Gastrocnemius medialis (tissue), 4 donors: ENCODE measurements at regions not wholly inside any gene's neighbourhood (a gene's known extent, or its start where the extent isn't known, plus 50 kb on each side); places are given as distances from the start of the nearest gene placed in this dataset.
"Not testable (repeated sequence)": the region's sequence is repeated elsewhere in the genome, so short reads cannot be mapped to it uniquely, and the experiment has no call there.

ENCODE experiments used
- ATAC-seq, 2 donors: fragments of 150-250 bp; one replicate each; pipeline ENCODE4 v1.9.1; 2016
- DNase-seq, 2 donors: peaks; one replicate each; pipeline ENCODE4 v3.0.0-alpha.2; 2019
- H3K27ac ChIP-seq, 4 donors: fragments of 200-600 bp; sonication (generic); 1 replicate in 1 of 4; 2 replicates in 3 of 4; pipeline ENCODE4 v1.5.1; 2016 to 2018; ENCODE audit warnings: mild to moderate bottlenecking in 2 of 4, moderate library complexity in 1 of 4
- H3K27me3 ChIP-seq, 3 donors: fragments of 200-600 bp; sonication (generic) in 2 of 3; 1 replicate in 1 of 3; 2 replicates in 2 of 3; pipeline versions ENCODE4 v1.5.1 to v1.6.0; 2016 to 2019; ENCODE audit warnings: mild to moderate bottlenecking in 1 of 3, moderate library complexity in 1 of 3
- H3K36me3 ChIP-seq, 2 donors: fragments of 200-600 bp; sonication (generic) in 1 of 2; one replicate each; pipeline ENCODE4 v1.5.1; 2017 to 2018
- H3K4me1 ChIP-seq, 2 donors: fragments of 200-600 bp; sonication (generic) in 1 of 2; one replicate each; pipeline ENCODE4 v1.5.1; 2016 to 2017; ENCODE audit warnings: mild to moderate bottlenecking in 2 of 2
- H3K4me3 ChIP-seq, 4 donors: fragments of 200-600 bp; sonication (generic) in 3 of 4; 1 replicate in 1 of 4; 2 replicates in 3 of 4; pipeline ENCODE4 v1.5.1; 2016 to 2019; ENCODE audit warnings: mild to moderate bottlenecking in 2 of 4
- H3K9me3 ChIP-seq, 3 donors: fragments of 200-600 bp; sonication (generic) in 2 of 3; 1 replicate in 1 of 3; 2 replicates in 2 of 3; pipeline ENCODE4 v1.5.1; 2016 to 2019
- POLR2A ChIP-seq, 2 donors: fragments of 450-650 bp; IDR thresholded peaks; one replicate each; pipeline ENCODE4 v1.6.1; 2017; ENCODE audit warnings: antibody characterized with exemption in 2 of 2, mild to moderate bottlenecking in 2 of 2, moderate library complexity in 2 of 2
- in situ Hi-C, 4 donors: fragments of 200-750 bp; cut with MboI; loops; one replicate each; pipeline versions ENCODE4 v1.15.0 to v1.8.0; 2017; ENCODE audit warnings: low sequenced_read_pairs in 4 of 4
- intact Hi-C: fragments of 100-400 bp; cut with DNase I; formaldehyde crosslinking; loops from one replicate; pipeline ENCODE4 v1.15.1; 2023; ENCODE audit warnings: low total_unique reads
- TF ChIP-seq, protein P1 (sequence below), 5 experiments: fragments of 450-650 bp in 3 of 5; fragments of 200-600 bp in 2 of 5; sonication (generic) in 2 of 5; IDR thresholded peaks in 4 of 5; conservative IDR thresholded peaks in 1 of 5; 1 replicate in 4 of 5; 2 replicates in 1 of 5; pipeline ENCODE4 v1.5.1; 2016 to 2019; ENCODE audit warnings: antibody characterized with exemption in 5 of 5, mild to moderate bottlenecking in 3 of 5, moderate library complexity in 3 of 5

DNA sequence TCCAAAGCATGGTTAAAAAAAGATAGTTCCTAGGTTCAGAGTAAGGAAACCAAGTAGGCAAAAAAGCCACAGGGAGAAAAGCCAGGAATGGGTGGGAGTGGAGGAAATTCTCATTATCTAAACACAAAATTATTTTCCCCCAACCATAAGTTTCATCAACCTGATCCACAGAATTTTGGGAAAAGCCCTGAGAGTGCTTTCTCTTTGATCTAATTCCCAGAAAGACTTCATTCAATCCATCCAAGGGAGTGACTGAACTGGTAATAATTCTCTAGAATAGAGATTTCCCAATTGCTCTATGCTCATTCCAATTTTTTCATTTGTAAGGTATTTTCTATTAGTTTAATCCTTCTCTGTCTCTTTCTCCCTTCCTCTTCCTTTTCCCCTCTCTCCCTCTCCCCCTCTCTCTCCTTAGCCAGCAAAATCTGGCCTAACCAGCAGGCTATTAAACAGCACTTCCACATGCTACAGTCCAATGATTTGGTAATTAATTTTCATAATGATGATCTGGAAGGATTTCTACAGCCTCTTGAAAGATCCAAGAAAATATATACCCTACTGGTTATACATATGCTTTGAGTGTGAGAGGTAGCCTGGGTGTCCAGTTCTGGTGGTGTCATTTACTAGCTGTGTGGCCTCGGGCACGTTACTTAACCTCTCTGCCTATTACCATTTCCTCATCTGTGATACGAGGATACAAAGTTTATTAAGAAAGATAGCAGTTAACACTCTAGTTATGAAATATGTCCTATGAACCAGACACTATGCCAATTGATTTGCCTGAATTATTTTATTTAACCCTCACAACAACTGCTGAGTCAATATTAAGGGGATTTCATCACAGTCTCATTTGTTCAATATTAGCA lies 251.5 kb upstream of the RASGEF1B start:
- intact Hi-C loops (loop anchor here (5.0 kb wide), 1 partner anchor 251 kb away; the partner anchor contains the start of gene RASGEF1B), in situ Hi-C loops (no loop called here)
- no peaks in the 10 kb centered on the region for H3K36me3 ChIP-seq
- H3K4me3 ChIP-seq: no peak overlapping the region
- H3K27ac ChIP-seq: peak overlapping the region in 1 of 4 donors; percentile 23
- no peaks in the 10 kb centered on the region for H3K9me3 ChIP-seq
- H3K27me3 ChIP-seq: no peaks in the 10 kb centered on the region
- DNase-seq (no peak), ATAC-seq (no peak)
- TF ChIP-seq, protein P1, sequence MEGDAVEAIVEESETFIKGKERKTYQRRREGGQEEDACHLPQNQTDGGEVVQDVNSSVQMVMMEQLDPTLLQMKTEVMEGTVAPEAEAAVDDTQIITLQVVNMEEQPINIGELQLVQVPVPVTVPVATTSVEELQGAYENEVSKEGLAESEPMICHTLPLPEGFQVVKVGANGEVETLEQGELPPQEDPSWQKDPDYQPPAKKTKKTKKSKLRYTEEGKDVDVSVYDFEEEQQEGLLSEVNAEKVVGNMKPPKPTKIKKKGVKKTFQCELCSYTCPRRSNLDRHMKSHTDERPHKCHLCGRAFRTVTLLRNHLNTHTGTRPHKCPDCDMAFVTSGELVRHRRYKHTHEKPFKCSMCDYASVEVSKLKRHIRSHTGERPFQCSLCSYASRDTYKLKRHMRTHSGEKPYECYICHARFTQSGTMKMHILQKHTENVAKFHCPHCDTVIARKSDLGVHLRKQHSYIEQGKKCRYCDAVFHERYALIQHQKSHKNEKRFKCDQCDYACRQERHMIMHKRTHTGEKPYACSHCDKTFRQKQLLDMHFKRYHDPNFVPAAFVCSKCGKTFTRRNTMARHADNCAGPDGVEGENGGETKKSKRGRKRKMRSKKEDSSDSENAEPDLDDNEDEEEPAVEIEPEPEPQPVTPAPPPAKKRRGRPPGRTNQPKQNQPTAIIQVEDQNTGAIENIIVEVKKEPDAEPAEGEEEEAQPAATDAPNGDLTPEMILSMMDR (IDR thresholded peaks at IDR 0.05 in 4 of 5, conservative IDR thresholded peaks at IDR 0.05 in 1 of 5): no peak
- TF ChIP-seq POLR2A (IDR thresholded peaks at IDR 0.05): no peak
- H3K4me1 ChIP-seq: peaks cover 0 to 13% of the 10 kb centered on the region in 2 donors

DNA sequence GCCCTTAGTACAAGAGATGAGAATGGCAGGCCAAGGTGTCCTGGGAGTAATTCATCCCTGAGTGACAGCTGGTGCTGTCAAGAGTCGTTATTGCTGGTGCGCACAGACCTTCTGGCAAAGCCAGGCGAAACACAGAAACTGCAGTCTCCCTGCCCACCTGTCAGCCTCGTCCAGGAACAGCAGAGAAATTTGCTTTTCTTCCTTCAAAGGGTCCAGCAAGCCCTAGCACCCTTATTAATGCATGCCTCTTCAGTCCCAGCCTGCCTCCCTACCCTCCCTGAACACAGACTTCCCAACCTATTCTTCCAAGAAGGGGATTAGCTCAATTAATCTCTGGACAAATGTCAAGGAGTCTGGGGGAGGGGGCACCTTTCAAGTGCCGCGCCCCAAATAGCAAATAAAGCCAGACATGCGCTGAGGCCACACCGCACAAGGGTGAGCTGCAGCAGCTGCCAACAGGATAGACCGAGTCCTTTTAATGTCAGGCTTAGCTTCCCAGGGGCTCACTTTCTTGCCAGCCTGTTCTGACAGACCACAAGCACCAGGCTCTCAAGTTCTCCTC lies 250.7 kb upstream of the RASGEF1B start:
- Histone ChIP-seq H3K4me1 (peaks cover 0 to 13% of the 10 kb centered on the region in 2 donors), H3K27me3 (no peaks in the 10 kb centered on the region), H3K27ac (no peak overlapping the region), H3K9me3 (no peaks in the 10 kb centered on the region), H3K4me3 (no peak overlapping the region), H3K36me3 (no peaks in the 10 kb centered on the region)
- no peak for TF ChIP-seq POLR2A (IDR thresholded peaks at IDR 0.05)
- TF ChIP-seq, protein P1 (IDR thresholded peaks at IDR 0.05 in 4 of 5, conservative IDR thresholded peaks at IDR 0.05 in 1 of 5): no peak
- no peak for DNase-seq
- intact Hi-C loops: loop anchor here (5.0 kb wide), 1 partner anchor 250 kb away; the partner anchor contains the start of gene RASGEF1B
- in situ Hi-C loops: no loop called here
- ATAC-seq: peak in 1 of 2 donors; percentile 52

DNA sequence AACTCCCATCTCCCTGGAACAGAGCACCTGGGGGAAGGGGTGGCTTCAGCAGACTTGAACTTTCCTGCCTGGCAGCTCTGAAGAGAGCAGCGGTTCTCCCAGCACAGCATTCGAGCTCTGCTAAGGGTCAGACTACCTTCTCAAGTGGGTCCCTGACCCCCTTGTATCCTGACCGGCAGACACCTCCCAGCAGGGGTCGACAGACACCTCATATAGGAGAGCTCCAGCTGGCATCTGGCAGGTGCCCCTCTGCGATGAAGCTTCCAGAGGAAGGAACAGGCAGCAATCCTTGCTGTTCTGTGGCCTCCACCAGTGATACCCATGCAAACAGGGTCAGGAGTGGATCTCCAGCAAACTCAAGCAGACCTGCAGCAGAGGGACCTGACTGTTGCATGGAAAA lies 244.1 kb upstream of the RASGEF1B start:
- no peaks in the 10 kb centered on the region for H3K27me3 ChIP-seq
- H3K4me1 ChIP-seq: no peaks in the 10 kb centered on the region
- intact Hi-C loops: no loop called here
- no peak for TF ChIP-seq POLR2A (IDR thresholded peaks at IDR 0.05)
- TF ChIP-seq, protein P1 (IDR thresholded peaks at IDR 0.05 in 4 of 5, conservative IDR thresholded peaks at IDR 0.05 in 1 of 5): no peak
- ATAC-seq: no peak
- no peak overlapping the region for H3K4me3 ChIP-seq
- H3K36me3 ChIP-seq: no peaks in the 10 kb centered on the region
- no peaks in the 10 kb centered on the region for H3K9me3 ChIP-seq
- no peak overlapping the region for H3K27ac ChIP-seq
- in situ Hi-C loops: no loop called here
- no peak for DNase-seq

DNA sequence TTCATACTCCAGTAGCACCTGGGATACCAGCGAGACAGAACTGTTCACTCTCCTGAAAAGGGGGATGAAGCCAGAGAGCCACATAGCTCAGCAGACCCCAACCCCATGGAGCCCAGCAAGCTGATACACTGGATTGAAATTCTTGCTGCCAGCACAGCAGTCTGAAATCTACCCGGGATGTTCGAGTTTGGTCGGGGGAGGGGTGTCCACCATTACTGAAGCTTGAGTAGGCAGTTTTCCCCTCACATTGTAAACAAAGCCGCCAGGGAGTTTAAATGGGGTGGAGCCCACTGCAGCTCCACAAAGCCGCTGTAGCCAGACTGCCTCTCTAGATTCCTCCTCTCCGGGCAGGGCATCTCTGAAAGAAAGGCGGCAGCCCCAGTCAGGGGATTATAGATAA lies 243.7 kb upstream of the RASGEF1B start:
- H3K27ac ChIP-seq, in situ Hi-C loops, H3K4me3 ChIP-seq, H3K36me3 ChIP-seq, intact Hi-C loops, H3K4me1 ChIP-seq, ATAC-seq, DNase-seq, H3K9me3 ChIP-seq, H3K27me3 ChIP-seq: not testable (repeated sequence)

DNA sequence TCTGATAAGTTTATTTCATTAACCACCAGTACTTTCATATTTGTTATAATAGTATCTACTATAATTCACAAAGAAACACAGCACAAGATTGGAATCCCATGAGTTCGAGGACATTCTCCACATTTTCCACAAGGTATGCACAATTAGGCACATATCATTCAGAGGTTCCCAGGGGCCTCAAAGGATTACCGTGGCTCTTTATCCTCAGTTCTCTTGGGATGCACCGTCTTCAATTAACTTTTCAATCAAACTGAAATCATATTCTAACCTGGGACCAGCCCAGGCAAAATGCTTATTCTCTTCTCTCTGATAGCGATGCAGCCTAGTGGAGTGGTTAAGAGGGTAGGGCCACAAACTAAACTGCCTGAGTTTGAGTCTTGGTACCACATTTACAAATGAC lies 242.6 kb upstream of the RASGEF1B start:
- H3K9me3 ChIP-seq: no peaks in the 10 kb centered on the region
- H3K27ac ChIP-seq: no peak overlapping the region
- no peaks in the 10 kb centered on the region for H3K4me1 ChIP-seq
- TF ChIP-seq, protein P1 (IDR thresholded peaks at IDR 0.05 in 4 of 5, conservative IDR thresholded peaks at IDR 0.05 in 1 of 5): no peak
- no peak for TF ChIP-seq POLR2A (IDR thresholded peaks at IDR 0.05)
- ATAC-seq (no peak), DNase-seq (no peak)
- H3K27me3 ChIP-seq: no peaks in the 10 kb centered on the region
- H3K36me3 ChIP-seq: no peaks in the 10 kb centered on the region
- intact Hi-C loops (no loop called here), in situ Hi-C loops (no loop called here)
- no peak overlapping the region for H3K4me3 ChIP-seq
